ENCODE measurements at regions not wholly inside any gene's neighbourhood (a gene's known extent, or its start where the extent isn't known, plus 50 kb on each side); places are given as distances from the start of the nearest gene placed in this dataset.

- TF ChIP-seq JUND (IDR thresholded peaks at IDR 0.05), result no peak
- no peak for TF ChIP-seq MAX (IDR thresholded peaks at IDR 0.05)
- TF ChIP-seq POLR2A (IDR thresholded peaks at IDR 0.05; ENCODE audit: borderline replicate concordance, extremely low read depth, insufficient read depth, insufficient read length), result no peak
- H3K9ac ChIP-seq (ENCODE audit: low read length), result no peak overlapping the region
- ATAC-seq (no peak), DNase-seq (ENCODE audit: low read depth, low spot score) (no peak)
- no peak overlapping the region for H3K27ac ChIP-seq (ENCODE audit: low read depth, low read length)
- ChIA-PET CTCF (no interaction called here), RAD21 (ENCODE audit: low non-redundant PET in 1 of 2, low total read pairs in 2 of 2, uncharacterized antibody in 2 of 2, unreplicated experiment in 2 of 2) (no interaction called here), POLR2A (no interaction called here)
- no peaks in the 10 kb centered on the region for H3K4me1 ChIP-seq (ENCODE audit: control insufficient read depth in 1 of 2, insufficient read depth in 2 of 2, low read length in 2 of 2)
- H3K4me2 ChIP-seq (ENCODE audit: low read length), result no peak overlapping the region
- H3K79me2 ChIP-seq (ENCODE audit: insufficient read depth, low read length), result no peaks in the 10 kb centered on the region
- H3K9me3 ChIP-seq (ENCODE audit: control insufficient read depth in 1 of 2, insufficient read depth in 1 of 2, low read depth in 1 of 2, low read length in 2 of 2), result no peaks in the 10 kb centered on the region
- H3K9me2 ChIP-seq (ENCODE audit: insufficient read depth), result no peaks in the 10 kb centered on the region
- no peak overlapping the region for H3K4me3 ChIP-seq (replicated peaks in 1 of 2; ENCODE audit: low read depth in 1 of 2, low read length in 2 of 2)
- H4K20me1 ChIP-seq (ENCODE audit: insufficient read depth), result no peaks in the 10 kb centered on the region
- H3K27me3 ChIP-seq (ENCODE audit: insufficient read depth, low read length), result no peaks in the 10 kb centered on the region
- no peaks in the 10 kb centered on the region for H3K36me3 ChIP-seq (ENCODE audit: control insufficient read depth in 1 of 2, insufficient read depth in 2 of 2, low read length in 2 of 2)
- intact Hi-C loops (cut with micrococcal nuclease), result no loop called here
- no peak overlapping the region for H2AFZ ChIP-seq (ENCODE audit: low read depth, low read length, poor library complexity, severe bottlenecking)
- no TSS peak for BruUV-seq (replicated peaks)
Measured at GRCh38 chr6:48973491-48973890, 489.6 kb downstream of the MMUT start.

- BruUV-seq (replicated peaks), result no TSS peak
- intact Hi-C loops (cut with micrococcal nuclease), result no loop called here
- DNase-seq (ENCODE audit: low read depth, low spot score), result no peak
- TF ChIP-seq POLR2AphosphoS5 (IDR thresholded peaks at IDR 0.05; ENCODE audit: low read depth, low read length) (no peak), REST (IDR thresholded peaks at IDR 0.05; ENCODE audit: low read depth) (no peak), SRF (IDR thresholded peaks at IDR 0.05; ENCODE audit: low read depth) (no peak), ATF3 (IDR thresholded peaks at IDR 0.05) (no peak), FOSL1 (IDR thresholded peaks at IDR 0.05; ENCODE audit: low read depth) (no peak), YY1 (IDR thresholded peaks at IDR 0.05; ENCODE audit: extremely low read depth, insufficient replicate concordance, low read depth, low read length) (no peak), ZFX (IDR thresholded peaks at IDR 0.05) (no peak), CTCF (IDR thresholded peaks at IDR 0.05 in 2 of 3, conservative IDR thresholded peaks at IDR 0.05 in 1 of 3; ENCODE audit: borderline replicate concordance in 1 of 3, insufficient read depth in 1 of 3, low read depth in 2 of 3, low read length in 2 of 3) (no peak), ZBTB33 (IDR thresholded peaks at IDR 0.05; ENCODE audit: extremely low read depth, insufficient replicate concordance, low read length) (no peak), RAD21 (IDR thresholded peaks at IDR 0.05; ENCODE audit: low read depth) (no peak)
Measured at GRCh38 chr6:48961781-48962415, 501.2 kb downstream of the MMUT start.

More at GRCh38 chr6:48961781-48962415, 501.2 kb downstream of the MMUT start:
- no peaks in the 10 kb centered on the region for H3K27me3 ChIP-seq (ENCODE audit: insufficient read depth, low read length)
- H3K9me2 ChIP-seq (ENCODE audit: insufficient read depth), result no peaks in the 10 kb centered on the region
- H3K27ac ChIP-seq (ENCODE audit: low read depth, low read length), result no peak overlapping the region
- H3K36me3 ChIP-seq (ENCODE audit: control insufficient read depth in 1 of 2, insufficient read depth in 2 of 2, low read length in 2 of 2), result no peaks in the 10 kb centered on the region
- H2AFZ ChIP-seq (ENCODE audit: low read depth, low read length, poor library complexity, severe bottlenecking), result no peak overlapping the region
- ChIA-PET CTCF (no interaction called here), POLR2A (no interaction called here), RAD21 (ENCODE audit: low non-redundant PET in 1 of 2, low total read pairs in 2 of 2, uncharacterized antibody in 2 of 2, unreplicated experiment in 2 of 2) (no interaction called here)
- no peak overlapping the region for H3K4me3 ChIP-seq (replicated peaks in 1 of 2; ENCODE audit: low read depth in 1 of 2, low read length in 2 of 2)
- no peak overlapping the region for H3K4me2 ChIP-seq (ENCODE audit: low read length)
- H4K20me1 ChIP-seq (ENCODE audit: insufficient read depth), result no peaks in the 10 kb centered on the region
- no peaks in the 10 kb centered on the region for H3K9me3 ChIP-seq (ENCODE audit: control insufficient read depth in 1 of 2, insufficient read depth in 1 of 2, low read depth in 1 of 2, low read length in 2 of 2)
- no peaks in the 10 kb centered on the region for H3K4me1 ChIP-seq (ENCODE audit: control insufficient read depth in 1 of 2, insufficient read depth in 2 of 2, low read length in 2 of 2)
- no peak overlapping the region for H3K9ac ChIP-seq (ENCODE audit: low read length)
- no peak for ATAC-seq
- no peaks in the 10 kb centered on the region for H3K79me2 ChIP-seq (ENCODE audit: insufficient read depth, low read length)
